ENCODE measurements at regions not wholly inside any gene's neighbourhood (a gene's known extent, or its start where the extent isn't known, plus 50 kb on each side); places are given as distances from the start of the nearest gene placed in this dataset.

DNA sequence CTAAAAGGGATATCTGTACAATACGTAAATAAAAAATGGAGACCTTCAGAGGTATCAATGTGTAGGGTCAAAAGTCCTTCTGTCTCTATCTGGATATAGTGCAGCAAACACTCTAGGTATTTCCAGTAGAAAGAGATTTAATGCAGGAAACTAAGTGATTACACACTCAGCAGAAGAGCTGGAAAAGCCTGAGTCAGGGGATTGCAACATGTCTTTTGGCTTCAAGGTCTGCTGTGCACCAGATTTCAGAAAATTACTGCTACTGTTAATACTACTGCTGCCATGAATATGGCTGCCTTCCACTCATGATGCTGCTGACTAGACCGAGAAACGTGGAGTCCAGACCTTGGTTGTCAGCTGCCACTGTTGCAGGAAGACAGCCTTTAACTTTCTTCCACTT lies 94.9 kb upstream of the DLX6 start:
- H3K4me3 ChIP-seq (ENCODE audit: insufficient read depth, low read depth, low read length): no peak overlapping the region
- CTCF ChIA-PET: no interaction called here
- H3K4me2 ChIP-seq (ENCODE audit: low read depth, low read length): no peak overlapping the region

More for the DNA sequence above, 94.9 kb upstream of the DLX6 start:
- Histone ChIP-seq H3K36me3 (ENCODE audit: control insufficient read depth, insufficient read depth, low read length) (no peaks in the 10 kb centered on the region), H3K79me1 (ENCODE audit: low read depth in 1 of 2, low read length in 2 of 2) (no peaks in the 10 kb centered on the region), H2AK5ac (ENCODE audit: low read depth, low read length) (no peak overlapping the region), H3K18ac (ENCODE audit: low read depth, low read length) (no peak overlapping the region), H3K9ac (ENCODE audit: low read depth, low read length) (no peak overlapping the region), H4K5ac (ENCODE audit: low read depth, low read length) (no peak overlapping the region), H2AFZ (replicated peaks; ENCODE audit: low read length, poor library complexity) (no peak overlapping the region), H2BK20ac (ENCODE audit: low read depth, low read length) (no peak overlapping the region), H3K23ac (ENCODE audit: low read depth, low read length) (no peak overlapping the region), H2BK120ac (ENCODE audit: low read depth, low read length) (no peak overlapping the region), H2BK15ac (ENCODE audit: low read depth, low read length) (no peak overlapping the region), H4K20me1 (ENCODE audit: insufficient read depth, low read length) (no peaks in the 10 kb centered on the region), H2BK5ac (ENCODE audit: low read depth, low read length, poor library complexity, severe bottlenecking) (no peak overlapping the region), H3K14ac (replicated peaks; ENCODE audit: low read depth, low read length) (no peak overlapping the region), H3K4ac (ENCODE audit: low read depth, low read length) (no peak overlapping the region), H3K9me1 (ENCODE audit: insufficient read depth, low read length) (no peaks in the 10 kb centered on the region), H3K27ac (ENCODE audit: insufficient read depth, low read length) (no peak overlapping the region), H2AK9ac (replicated peaks; ENCODE audit: low read depth, low read length, poor library complexity) (no peak overlapping the region), H3K4me1 (ENCODE audit: control insufficient read depth, insufficient read depth, low read length) (no peaks in the 10 kb centered on the region), H4K8ac (ENCODE audit: low read depth in 2 of 2, low read length in 2 of 2) (no peak overlapping the region), H3K56ac (ENCODE audit: extremely low read depth, insufficient read depth, low read length) (no peak overlapping the region), H4K91ac (ENCODE audit: insufficient read depth, low read depth, low read length) (no peak overlapping the region), H3K27me3 (ENCODE audit: control insufficient read depth, insufficient read depth, low read length) (no peaks in the 10 kb centered on the region), H3K9me3 (ENCODE audit: control insufficient read depth, insufficient read depth, low read length) (no peaks in the 10 kb centered on the region)
- BruUV-seq (replicated peaks): no TSS peak
- intact Hi-C loops (cut with micrococcal nuclease) (no loop called here), dilution Hi-C loops (cut with HindIII; ENCODE audit: low sequenced_read_pairs, unreplicated experiment) (no loop called here), in situ Hi-C loops (cut with MboI; ENCODE audit: low sequenced_read_pairs) (no loop called here)
- DNase-seq: no peak
- no CpG with 5 or more reads among the region's 3 CpGs for WGBS, 2 experiments (ENCODE audit: extremely low coverage in 2 of 2, insufficient read length in 1 of 2)
- TF ChIP-seq CEBPB (IDR thresholded peaks at IDR 0.05; ENCODE audit: low read depth, low read length) (0 out of 2 replicates have a peak, but pooled peaks have one; percentile 14), POLR2A (IDR thresholded peaks at IDR 0.05; ENCODE audit: low read depth, low read length) (no peak), USF2 (IDR thresholded peaks at IDR 0.05; ENCODE audit: low read depth, low read length) (no peak)
- POLR2A ChIA-PET (ENCODE audit: unreplicated experiment): no interaction called here
- ATAC-seq (ENCODE audit: low read depth): no peak
